OCI-LY3 (cell line): ENCODE measurements at regions not wholly inside any gene's neighbourhood (a gene's known extent, or its start where the extent isn't known, plus 50 kb on each side); places are given as distances from the start of the nearest gene placed in this dataset.

Experiments used
- CTCF ChIP-seq: fragments of 200-600, 300-600 bp; sonication (generic); IDR thresholded peaks from 2 replicates; pipeline ENCODE4 v1.5.1; 2014; ENCODE audit warnings: antibody characterized with exemption, low read length, low read depth
- EZH2phosphoT487 ChIP-seq: fragments of 200-600 bp; shearing (Covaris generic); IDR thresholded peaks from 2 replicates; pipeline ENCODE4 v1.6.1; 2018; ENCODE audit warnings: antibody characterized with exemption, mixed run types, low read depth

- TF ChIP-seq CTCF (no peak), EZH2phosphoT487 (no peak)
Measured at GRCh38 chr4:136931781-136932180, 600.5 kb downstream of the PCDH18 start.
